A673 (cell line): ENCODE measurements at regions not wholly inside any gene's neighbourhood (a gene's known extent, or its start where the extent isn't known, plus 50 kb on each side); places are given as distances from the start of the nearest gene placed in this dataset.

Experiments
- BruUV-seq: library from RNA; stranded (reverse); fragments of 400-500 nt; replicated peaks from 2 replicates; lab custom pipeline; 2021; lab: Mats Ljungman, UMichigan
- CTCF ChIA-PET: fragments of 300-600 bp; sonication (Branson Sonifier 250); formaldehyde crosslinking; loops from one replicate; lab custom pipeline; 2022; ENCODE audit warnings: antibody characterized with exemption; lab: Charles Lee
- POLR2A ChIA-PET: fragments of 300-600 bp; sonication (Branson Sonifier 250); formaldehyde crosslinking; loops from one replicate; lab custom pipeline; 2022; ENCODE audit warnings: antibody characterized with exemption; ENCODE audit not compliant: low non-redundant PET; lab: Charles Lee
- DNase-seq: peaks from one replicate; pipeline ENCODE4 v3.0.0-alpha.2; 2015; ENCODE audit warnings: low spot score
- H3K27ac ChIP-seq: fragments of 200-600 bp; sonication (generic); 2 replicates; pipeline ENCODE4 v1.5.1; 2016; ENCODE audit warnings: mixed run types, low read depth, mild to moderate bottlenecking, mixed read lengths, antibody characterized with exemption, low read length; ENCODE audit not compliant: poor library complexity, severe bottlenecking
- H3K27me3 ChIP-seq: fragments of 200-600 bp; sonication (generic); replicated peaks from 2 replicates; pipeline ENCODE4 v1.6.1; 2017; ENCODE audit warnings: mixed run types, low read depth, mild to moderate bottlenecking, mixed read lengths, antibody characterized with exemption, low read length; ENCODE audit not compliant: insufficient read depth, poor library complexity
- H3K36me3 ChIP-seq: fragments of 200-600 bp; sonication (generic); 2 replicates; pipeline ENCODE4 v1.6.1; 2016; ENCODE audit warnings: mixed run types, mild to moderate bottlenecking, mixed read lengths, antibody characterized with exemption, low read length; ENCODE audit not compliant: insufficient read depth, poor library complexity, severe bottlenecking
- H3K4me1 ChIP-seq: fragments of 200-600 bp; sonication (generic); 2 replicates; pipeline ENCODE4 v1.6.1; 2017; ENCODE audit warnings: mixed run types, mild to moderate bottlenecking, mixed read lengths, antibody characterized with exemption, low read length; ENCODE audit not compliant: insufficient read depth, poor library complexity, severe bottlenecking
- H3K4me3 ChIP-seq: fragments of 200-600 bp; sonication (generic); 2 replicates; pipeline ENCODE4 v1.5.1; 2016; ENCODE audit warnings: low read depth, mixed run types, mild to moderate bottlenecking, mixed read lengths, low read length; ENCODE audit not compliant: poor library complexity, severe bottlenecking
- H3K9me3 ChIP-seq: fragments of 200-600 bp; sonication (generic); 2 replicates; pipeline ENCODE4 v1.6.1; 2016; ENCODE audit warnings: mixed run types, low read depth, mild to moderate bottlenecking, mixed read lengths, antibody characterized with exemption, low read length; ENCODE audit not compliant: poor library complexity, severe bottlenecking
- CTCF ChIP-seq: fragments of 300-800, 200-600 bp; sonication (generic); conservative IDR thresholded peaks from 2 replicates; pipeline ENCODE4 v1.5.1; 2017; ENCODE audit warnings: low read depth, mild to moderate bottlenecking, antibody characterized with exemption, low read length, moderate library complexity, mixed read lengths
- EZH2 ChIP-seq: fragments of 200-600 bp; sonication (generic); IDR thresholded peaks from 2 replicates; pipeline ENCODE4 v1.6.1; 2017; ENCODE audit warnings: borderline replicate concordance, low read depth, mild to moderate bottlenecking, mixed read lengths, antibody characterized with exemption, low read length; ENCODE audit not compliant: poor library complexity, severe bottlenecking
- intact Hi-C: fragments of 100-400 bp; cut with micrococcal nuclease; formaldehyde crosslinking; loops from one replicate; pipeline ENCODE4 v1.10.0; 2022; ENCODE audit not compliant: unreplicated experiment

DNA sequence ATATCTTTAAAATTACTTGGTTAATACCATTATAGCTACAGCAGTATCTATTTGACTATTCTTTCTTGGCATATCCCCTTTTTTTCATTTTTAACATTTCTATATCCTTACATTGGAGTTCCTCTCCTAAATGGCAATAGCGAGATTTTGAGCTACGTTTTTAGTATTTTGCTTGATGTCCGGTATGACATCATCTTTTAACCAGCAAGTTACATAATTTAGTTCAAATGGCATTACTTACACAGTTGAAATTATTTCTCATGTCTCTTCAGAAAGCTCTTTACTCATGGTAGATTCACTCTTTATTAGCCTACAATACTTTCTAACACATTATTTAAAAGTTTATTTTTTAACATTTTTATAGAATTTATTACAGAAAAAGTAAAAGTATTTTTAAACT, 701.7 kb upstream of the EPHA7 start:
- DNase-seq: no peak
- TF ChIP-seq CTCF: no peak
- TF ChIP-seq EZH2: no peak
- H3K4me1 ChIP-seq: no peaks in the 10 kb centered on the region
- no peaks in the 10 kb centered on the region for H3K9me3 ChIP-seq
- intact Hi-C loops: no loop called here
- no peaks in the 10 kb centered on the region for H3K36me3 ChIP-seq
- no peaks in the 10 kb centered on the region for H3K27me3 ChIP-seq
- H3K4me3 ChIP-seq: no peak overlapping the region
- ChIA-PET POLR2A (no interaction called here), CTCF (no interaction called here)
- H3K27ac ChIP-seq: no peak overlapping the region
- no TSS peak for BruUV-seq

DNA sequence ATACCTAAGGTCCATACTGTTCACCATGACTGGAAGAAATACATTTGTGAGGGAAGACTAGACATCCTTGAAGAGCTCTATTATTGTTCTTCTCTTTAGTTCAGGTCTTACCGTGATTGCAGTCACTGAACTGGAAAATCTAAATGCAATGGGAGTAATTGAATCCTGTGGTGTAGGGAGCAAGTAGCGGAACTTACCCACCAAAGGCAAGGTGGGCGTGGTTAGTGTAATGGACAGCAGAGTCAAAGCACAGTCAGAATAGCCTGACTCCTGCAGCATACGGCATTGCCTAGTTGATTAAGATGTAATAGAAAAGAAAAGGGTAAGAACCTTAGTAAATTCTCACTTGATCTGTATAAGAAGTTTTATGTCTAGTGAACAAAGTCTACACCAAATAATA, 679.7 kb upstream of the EPHA7 start:
- H3K27me3 ChIP-seq: no peaks in the 10 kb centered on the region
- ChIA-PET POLR2A (no interaction called here), CTCF (no interaction called here)
- no TSS peak for BruUV-seq
- H3K9me3 ChIP-seq: no peaks in the 10 kb centered on the region
- no peak overlapping the region for H3K4me3 ChIP-seq
- DNase-seq: no peak
- H3K36me3 ChIP-seq: no peaks in the 10 kb centered on the region
- no peak overlapping the region for H3K27ac ChIP-seq
- TF ChIP-seq EZH2 (no peak), CTCF (no peak)
- intact Hi-C loops: no loop called here
- H3K4me1 ChIP-seq: no peaks in the 10 kb centered on the region

- CTCF ChIA-PET: no interaction called here
- no peak for DNase-seq
- Histone ChIP-seq H3K9me3 (no peaks in the 10 kb centered on the region), H3K36me3 (no peaks in the 10 kb centered on the region), H3K27me3 (no peaks in the 10 kb centered on the region), H3K4me3 (no peak overlapping the region), H3K4me1 (no peaks in the 10 kb centered on the region), H3K27ac (no peak overlapping the region)
- BruUV-seq: no TSS peak
- POLR2A ChIA-PET: no interaction called here
- intact Hi-C loops: no loop called here
- TF ChIP-seq CTCF (no peak), EZH2 (no peak)
Observed at GRCh38 chr6:94095961-94096360, 676.6 kb upstream of the EPHA7 start.
